HepG2 (cell line): ENCODE measurements at regions not wholly inside any gene's neighbourhood (a gene's known extent, or its start where the extent isn't known, plus 50 kb on each side); places are given as distances from the start of the nearest gene placed in this dataset.

ENCODE experiments used
- ATAC-seq: fragments of 200-7000 bp; cut with Tn5 transposase; 3 replicates; pipeline ENCODE4 v1.9.1; 2020; ENCODE audit warnings: mild to moderate bottlenecking, moderate library complexity
- BruUV-seq: library from RNA; stranded (reverse); fragments of 400-500 nt; replicated peaks from 2 replicates; lab custom pipeline; 2021; lab: Mats Ljungman, UMichigan
- CTCF ChIA-PET: fragments of 300-600 bp; formaldehyde crosslinking; extraction: SDS; loops from one replicate; lab custom pipeline; 2021; ENCODE audit warnings: low total read pairs, inconsistent platforms, low intra/inter-chr PET ratio; lab: Yijun Ruan, JAX
- POLR2A ChIA-PET: fragments of 350-600 bp; sonication (Branson Sonifier 250); formaldehyde crosslinking; loops from one replicate; lab custom pipeline; 2020; ENCODE audit warnings: antibody characterized with exemption, inconsistent platforms; lab: Yijun Ruan, JAX
- DNase-seq: peaks from one replicate; pipeline ENCODE4 v3.0.0-alpha.2; 2015; ENCODE audit warnings: low spot score
- FAIRE-seq: peaks from 3 replicates; lab custom pipeline; 2011; peaks lifted over from hg19 to GRCh38; lab: Jason Lieb, UNC
- H2AFZ ChIP-seq: one replicate; pipeline ENCODE4 v1.6.1; 2011; ENCODE audit warnings: low read length, inconsistent platforms
- H3K27ac ChIP-seq: fragments of 300-600 bp; 3 replicates; pipeline ENCODE4 v1.8.0; 2011; ENCODE audit warnings: mixed run types, mild to moderate bottlenecking, mixed read lengths, low read length, inconsistent platforms; ENCODE audit not compliant: insufficient read depth; ENCODE audit errors: extremely low read length
- H3K27me3 ChIP-seq, 2 experiments: fragments of 200-600 bp in 1 of 2; 2 replicates in 1 of 2; 3 replicates in 1 of 2; pipeline versions ENCODE4 v1.6.0 to v1.8.0; 2011; ENCODE audit warnings: low read length in 2 of 2, mild to moderate bottlenecking in 2 of 2, moderate library complexity in 2 of 2, inconsistent platforms in 1 of 2; ENCODE audit not compliant: insufficient read depth in 2 of 2, control insufficient read depth in 1 of 2
- H3K36me3 ChIP-seq, 2 experiments: fragments of 200-600 bp in 1 of 2; replicated peaks in 1 of 2; 2 replicates in 1 of 2; 3 replicates in 1 of 2; pipeline versions ENCODE4 v1.5.1 to v1.8.0; 2011; ENCODE audit warnings: low read length in 2 of 2, inconsistent platforms in 1 of 2; ENCODE audit not compliant: insufficient read depth in 2 of 2, control insufficient read depth in 1 of 2
- H3K4me1 ChIP-seq: 2 replicates; pipeline ENCODE4 v1.5.1; 2012; ENCODE audit warnings: low read length, inconsistent platforms; ENCODE audit not compliant: insufficient read depth
- H3K4me2 ChIP-seq: 2 replicates; pipeline ENCODE4 v1.6.0; 2011; ENCODE audit warnings: low read depth, low read length, inconsistent platforms
- H3K4me3 ChIP-seq, 3 experiments: fragments of 200-600 bp in 1 of 3; sonication (generic), shearing (Covaris generic) in 1 of 3; replicated peaks in 1 of 3; 2 replicates each; pipeline ENCODE4 v1.5.1; 2011 to 2016; ENCODE audit warnings: low read length in 3 of 3, inconsistent platforms in 2 of 3, low read depth in 2 of 3, mild to moderate bottlenecking in 2 of 3, control low read depth in 1 of 3, mixed read lengths in 1 of 3; ENCODE audit not compliant: insufficient read depth in 1 of 3
- H3K79me2 ChIP-seq: one replicate; pipeline ENCODE4 v1.6.1; 2011; ENCODE audit warnings: low read length, inconsistent platforms; ENCODE audit not compliant: insufficient read depth
- H3K9ac ChIP-seq: 2 replicates; pipeline ENCODE4 v1.6.0; 2011; ENCODE audit warnings: mild to moderate bottlenecking, low read depth, low read length, inconsistent platforms; ENCODE audit not compliant: insufficient read depth
- H3K9me3 ChIP-seq: 2 replicates; pipeline ENCODE4 v1.5.1; 2012; ENCODE audit warnings: mild to moderate bottlenecking, low read length
- H4K20me1 ChIP-seq: 2 replicates; pipeline ENCODE4 v1.6.0; 2011; ENCODE audit warnings: inconsistent platforms, mild to moderate bottlenecking, low read length, moderate library complexity; ENCODE audit not compliant: insufficient read depth
- FOXP1 ChIP-seq, 2 experiments: fragments of 450-650 bp in 1 of 2; IDR thresholded peaks; 2 replicates each; pipeline ENCODE4 v1.6.1; 2017 to 2018; ENCODE audit warnings: antibody characterized with exemption in 1 of 2
- HOXA7 ChIP-seq: sonication (generic); formaldehyde crosslinking; IDR thresholded peaks from 2 replicates; pipeline ENCODE4 v1.8.1; 2022; ENCODE audit warnings: mild to moderate bottlenecking, missing genetic modification reagents, moderate library complexity
- IKZF1 ChIP-seq: fragments of 450-650 bp; IDR thresholded peaks from 2 replicates; pipeline ENCODE4 v1.7.1; 2016
- TAF15 ChIP-seq: fragments of 200-400 bp; formaldehyde crosslinking; IDR thresholded peaks from one replicate; pipeline ENCODE4 v1.6.1; 2018; ENCODE audit warnings: mild to moderate bottlenecking, low read depth, low read length; ENCODE audit not compliant: poor library complexity, severe bottlenecking
- TOE1 ChIP-seq: sonication (generic); formaldehyde crosslinking; IDR thresholded peaks from 2 replicates; pipeline ENCODE4 v1.4.0; 2020; ENCODE audit warnings: mild to moderate bottlenecking, missing genetic modification reagents
- YEATS2 ChIP-seq: sonication (generic); formaldehyde crosslinking; IDR thresholded peaks from 2 replicates; pipeline ENCODE4 v1.4.0; 2020; ENCODE audit warnings: missing genetic modification reagents, borderline replicate concordance
- ZNF224 ChIP-seq: sonication (generic); formaldehyde crosslinking; IDR thresholded peaks from 2 replicates; pipeline ENCODE4 v1.5.0; 2020; ENCODE audit warnings: mild to moderate bottlenecking, missing genetic modification reagents
- ZNF337 ChIP-seq: sonication (generic); formaldehyde crosslinking; IDR thresholded peaks from 2 replicates; pipeline ENCODE4 v1.5.1; 2020; ENCODE audit warnings: missing genetic modification reagents, low read depth, mild to moderate bottlenecking, borderline replicate concordance
- ZNF350 ChIP-seq: sonication (generic); formaldehyde crosslinking; IDR thresholded peaks from 2 replicates; pipeline ENCODE4 v1.4.0; 2020; ENCODE audit warnings: mild to moderate bottlenecking, low read depth, missing genetic modification reagents, borderline replicate concordance
- ZNF768 ChIP-seq: sonication (generic); formaldehyde crosslinking; IDR thresholded peaks from 2 replicates; pipeline ENCODE4 v1.4.0; 2020; ENCODE audit warnings: missing genetic modification reagents
- ZNF850 ChIP-seq: sonication (generic); formaldehyde crosslinking; conservative IDR thresholded peaks from 2 replicates; pipeline ENCODE4 v1.9.0; 2021; ENCODE audit warnings: mild to moderate bottlenecking, missing genetic modification reagents
- in situ Hi-C: cut with HindIII; loops from 2 replicates; pipeline ENCODE4 v1.10.0; 2017; ENCODE audit warnings: low pct_unique_long_range_greater_than_20kb; ENCODE audit not compliant: extremely low pct_ligation_motif_present
- intact Hi-C: fragments of 100-400 bp; cut with micrococcal nuclease; formaldehyde crosslinking; loops from one replicate; pipeline ENCODE4 v1.10.0; 2022; ENCODE audit not compliant: unreplicated experiment
- TF ChIP-seq, protein P1 (sequence below), 2 experiments: sonication (generic) in 1 of 2; formaldehyde crosslinking in 1 of 2; IDR thresholded peaks; 2 replicates each; pipeline versions ENCODE4 v1.6.1 to v1.9.0; 2014 to 2022; ENCODE audit warnings: antibody characterized with exemption in 1 of 2, borderline replicate concordance in 1 of 2, inconsistent platforms in 1 of 2, low read depth in 1 of 2, missing genetic modification reagents in 1 of 2
- TF ChIP-seq, protein P2 (sequence below): sonication (generic); formaldehyde crosslinking; IDR thresholded peaks from 2 replicates; pipeline ENCODE4 v1.4.0; 2020; ENCODE audit warnings: missing genetic modification reagents

- TF ChIP-seq, protein P1, sequence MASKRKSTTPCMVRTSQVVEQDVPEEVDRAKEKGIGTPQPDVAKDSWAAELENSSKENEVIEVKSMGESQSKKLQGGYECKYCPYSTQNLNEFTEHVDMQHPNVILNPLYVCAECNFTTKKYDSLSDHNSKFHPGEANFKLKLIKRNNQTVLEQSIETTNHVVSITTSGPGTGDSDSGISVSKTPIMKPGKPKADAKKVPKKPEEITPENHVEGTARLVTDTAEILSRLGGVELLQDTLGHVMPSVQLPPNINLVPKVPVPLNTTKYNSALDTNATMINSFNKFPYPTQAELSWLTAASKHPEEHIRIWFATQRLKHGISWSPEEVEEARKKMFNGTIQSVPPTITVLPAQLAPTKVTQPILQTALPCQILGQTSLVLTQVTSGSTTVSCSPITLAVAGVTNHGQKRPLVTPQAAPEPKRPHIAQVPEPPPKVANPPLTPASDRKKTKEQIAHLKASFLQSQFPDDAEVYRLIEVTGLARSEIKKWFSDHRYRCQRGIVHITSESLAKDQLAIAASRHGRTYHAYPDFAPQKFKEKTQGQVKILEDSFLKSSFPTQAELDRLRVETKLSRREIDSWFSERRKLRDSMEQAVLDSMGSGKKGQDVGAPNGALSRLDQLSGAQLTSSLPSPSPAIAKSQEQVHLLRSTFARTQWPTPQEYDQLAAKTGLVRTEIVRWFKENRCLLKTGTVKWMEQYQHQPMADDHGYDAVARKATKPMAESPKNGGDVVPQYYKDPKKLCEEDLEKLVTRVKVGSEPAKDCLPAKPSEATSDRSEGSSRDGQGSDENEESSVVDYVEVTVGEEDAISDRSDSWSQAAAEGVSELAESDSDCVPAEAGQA (IDR thresholded peaks at IDR 0.05; ENCODE audit: low read depth): no peak
- TF ChIP-seq, protein P1 (CRISPR knock-in tag; IDR thresholded peaks at IDR 0.05; ENCODE audit: borderline replicate concordance): no peak
These were observed 218.8 kb upstream of the ADRA1B start (continued) for GRCh38 chr5:159697530-159697929.

- intact Hi-C loops (no loop called here), in situ Hi-C loops (no loop called here)
- H2AFZ ChIP-seq: no peak overlapping the region
- H3K4me2 ChIP-seq: no peak overlapping the region
- ChIA-PET CTCF (no interaction called here), POLR2A (no interaction called here)
- FAIRE-seq (no peak), DNase-seq (no peak), ATAC-seq (no peak)
- no peaks in the 10 kb centered on the region for H3K36me3 ChIP-seq
- no peaks in the 10 kb centered on the region for H4K20me1 ChIP-seq
- BruUV-seq: no TSS peak
- no peaks in the 10 kb centered on the region for H3K9me3 ChIP-seq
- H3K27ac ChIP-seq: no peak overlapping the region
- no peaks in the 10 kb centered on the region for H3K79me2 ChIP-seq
- H3K4me1 ChIP-seq: no peaks in the 10 kb centered on the region
- H3K27me3 ChIP-seq: no peaks in the 10 kb centered on the region
- no peak overlapping the region for H3K4me3 ChIP-seq
- no peak overlapping the region for H3K9ac ChIP-seq
- TF ChIP-seq HOXA7: no peak
- no peak for TF ChIP-seq IKZF1
- no peak; the same call in 1 of the 2 replicates for TF ChIP-seq ZNF768 (CRISPR knock-in tag)
- no peak for TF ChIP-seq TAF15
- no peak for TF ChIP-seq FOXP1 (IDR thresholded peaks at IDR 0.05)
- no peak for TF ChIP-seq FOXP1 (CRISPR knock-in tag; IDR thresholded peaks at IDR 0.05)
- no peak for TF ChIP-seq ZNF224 (CRISPR knock-in tag)
- no peak for TF ChIP-seq YEATS2
- no peak for TF ChIP-seq TOE1
- TF ChIP-seq, protein P2, sequence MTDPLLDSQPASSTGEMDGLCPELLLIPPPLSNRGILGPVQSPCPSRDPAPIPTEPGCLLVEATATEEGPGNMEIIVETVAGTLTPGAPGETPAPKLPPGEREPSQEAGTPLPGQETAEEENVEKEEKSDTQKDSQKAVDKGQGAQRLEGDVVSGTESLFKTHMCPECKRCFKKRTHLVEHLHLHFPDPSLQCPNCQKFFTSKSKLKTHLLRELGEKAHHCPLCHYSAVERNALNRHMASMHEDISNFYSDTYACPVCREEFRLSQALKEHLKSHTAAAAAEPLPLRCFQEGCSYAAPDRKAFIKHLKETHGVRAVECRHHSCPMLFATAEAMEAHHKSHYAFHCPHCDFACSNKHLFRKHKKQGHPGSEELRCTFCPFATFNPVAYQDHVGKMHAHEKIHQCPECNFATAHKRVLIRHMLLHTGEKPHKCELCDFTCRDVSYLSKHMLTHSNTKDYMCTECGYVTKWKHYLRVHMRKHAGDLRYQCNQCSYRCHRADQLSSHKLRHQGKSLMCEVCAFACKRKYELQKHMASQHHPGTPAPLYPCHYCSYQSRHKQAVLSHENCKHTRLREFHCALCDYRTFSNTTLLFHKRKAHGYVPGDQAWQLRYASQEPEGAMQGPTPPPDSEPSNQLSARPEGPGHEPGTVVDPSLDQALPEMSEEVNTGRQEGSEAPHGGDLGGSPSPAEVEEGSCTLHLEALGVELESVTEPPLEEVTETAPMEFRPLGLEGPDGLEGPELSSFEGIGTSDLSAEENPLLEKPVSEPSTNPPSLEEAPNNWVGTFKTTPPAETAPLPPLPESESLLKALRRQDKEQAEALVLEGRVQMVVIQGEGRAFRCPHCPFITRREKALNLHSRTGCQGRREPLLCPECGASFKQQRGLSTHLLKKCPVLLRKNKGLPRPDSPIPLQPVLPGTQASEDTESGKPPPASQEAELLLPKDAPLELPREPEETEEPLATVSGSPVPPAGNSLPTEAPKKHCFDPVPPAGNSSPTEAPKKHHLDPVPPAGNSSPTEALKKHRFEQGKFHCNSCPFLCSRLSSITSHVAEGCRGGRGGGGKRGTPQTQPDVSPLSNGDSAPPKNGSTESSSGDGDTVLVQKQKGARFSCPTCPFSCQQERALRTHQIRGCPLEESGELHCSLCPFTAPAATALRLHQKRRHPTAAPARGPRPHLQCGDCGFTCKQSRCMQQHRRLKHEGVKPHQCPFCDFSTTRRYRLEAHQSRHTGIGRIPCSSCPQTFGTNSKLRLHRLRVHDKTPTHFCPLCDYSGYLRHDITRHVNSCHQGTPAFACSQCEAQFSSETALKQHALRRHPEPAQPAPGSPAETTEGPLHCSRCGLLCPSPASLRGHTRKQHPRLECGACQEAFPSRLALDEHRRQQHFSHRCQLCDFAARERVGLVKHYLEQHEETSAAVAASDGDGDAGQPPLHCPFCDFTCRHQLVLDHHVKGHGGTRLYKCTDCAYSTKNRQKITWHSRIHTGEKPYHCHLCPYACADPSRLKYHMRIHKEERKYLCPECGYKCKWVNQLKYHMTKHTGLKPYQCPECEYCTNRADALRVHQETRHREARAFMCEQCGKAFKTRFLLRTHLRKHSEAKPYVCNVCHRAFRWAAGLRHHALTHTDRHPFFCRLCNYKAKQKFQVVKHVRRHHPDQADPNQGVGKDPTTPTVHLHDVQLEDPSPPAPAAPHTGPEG (CRISPR knock-in tag): no peak
- no peak for TF ChIP-seq ZNF350 (CRISPR knock-in tag)
- TF ChIP-seq ZNF337 (CRISPR knock-in tag): no peak
- no peak for TF ChIP-seq ZNF850
These were observed 218.0 kb upstream of the ADRA1B start for GRCh38 chr5:159698322-159698721.
